ENCODE measurements at regions not wholly inside any gene's neighbourhood (a gene's known extent, or its start where the extent isn't known, plus 50 kb on each side); places are given as distances from the start of the nearest gene placed in this dataset.
A peak's percentile ranks its signal among the peaks of the same experiment; 100 is the strongest.

GRCh38 chr6:141261016-141261671 is 871.6 kb upstream of the GJE1 start:
- H3K4me1 ChIP-seq (ENCODE audit: control insufficient read depth, insufficient read depth, low read length) = no peaks in the 10 kb centered on the region
- peak overlapping the region; percentile 19 for H3K9ac ChIP-seq (ENCODE audit: low read depth, low read length)
- no peak overlapping the region for H3K4me3 ChIP-seq (ENCODE audit: low read depth, low read length)
- H3K27me3 ChIP-seq (ENCODE audit: control insufficient read depth, insufficient read depth, low read length) = no peaks in the 10 kb centered on the region
- no peaks in the 10 kb centered on the region for H3K36me3 ChIP-seq (ENCODE audit: control insufficient read depth, insufficient read depth, low read length)
- no peaks in the 10 kb centered on the region for H3K9me3 ChIP-seq (ENCODE audit: control insufficient read depth, insufficient read depth, low read length)

- H3K27me3 ChIP-seq (ENCODE audit: control insufficient read depth, insufficient read depth, low read length) = no peaks in the 10 kb centered on the region
- H3K4me1 ChIP-seq (ENCODE audit: control insufficient read depth, insufficient read depth, low read length) = no peaks in the 10 kb centered on the region
- no peaks in the 10 kb centered on the region for H3K9me3 ChIP-seq (ENCODE audit: control insufficient read depth, insufficient read depth, low read length)
- no peak overlapping the region for H3K4me3 ChIP-seq (ENCODE audit: low read depth, low read length)
- no peak overlapping the region for H3K9ac ChIP-seq (ENCODE audit: low read depth, low read length)
- no peaks in the 10 kb centered on the region for H3K36me3 ChIP-seq (ENCODE audit: control insufficient read depth, insufficient read depth, low read length)
Measured at GRCh38 chr6:141260627-141261015, 872.1 kb upstream of the GJE1 start.

DNA sequence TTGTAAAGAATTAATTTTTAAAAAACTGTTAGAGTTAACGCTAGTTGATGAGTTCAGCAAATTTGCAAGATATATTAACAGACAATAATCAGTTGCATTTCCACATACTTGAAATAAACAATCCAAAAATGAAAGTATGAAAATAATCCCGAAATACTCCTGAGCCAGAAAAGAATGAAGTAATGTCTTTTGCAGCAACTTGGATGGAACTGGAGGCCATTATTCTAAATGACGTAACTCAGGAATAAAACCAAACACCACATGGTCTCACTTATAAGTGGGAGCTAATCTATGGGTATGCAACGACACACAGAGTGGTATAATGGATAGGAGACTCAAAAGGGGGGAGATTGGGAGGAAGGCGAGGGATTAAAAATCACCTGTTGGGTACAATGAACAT is 872.9 kb upstream of the GJE1 start:
- no peaks in the 10 kb centered on the region for H3K4me1 ChIP-seq (ENCODE audit: control insufficient read depth, insufficient read depth, low read length)
- H3K9ac ChIP-seq (ENCODE audit: low read depth, low read length) = no peak overlapping the region
- no peaks in the 10 kb centered on the region for H3K36me3 ChIP-seq (ENCODE audit: control insufficient read depth, insufficient read depth, low read length)
- no peaks in the 10 kb centered on the region for H3K9me3 ChIP-seq (ENCODE audit: control insufficient read depth, insufficient read depth, low read length)
- H3K4me3 ChIP-seq (ENCODE audit: low read depth, low read length) = no peak overlapping the region
- no peaks in the 10 kb centered on the region for H3K27me3 ChIP-seq (ENCODE audit: control insufficient read depth, insufficient read depth, low read length)

GRCh38 chr6:141259091-141259490 is 873.6 kb upstream of the GJE1 start:
- no peak overlapping the region for H3K9ac ChIP-seq (ENCODE audit: low read depth, low read length)
- no peaks in the 10 kb centered on the region for H3K27me3 ChIP-seq (ENCODE audit: control insufficient read depth, insufficient read depth, low read length)
- no peaks in the 10 kb centered on the region for H3K9me3 ChIP-seq (ENCODE audit: control insufficient read depth, insufficient read depth, low read length)
- no peaks in the 10 kb centered on the region for H3K36me3 ChIP-seq (ENCODE audit: control insufficient read depth, insufficient read depth, low read length)
- H3K4me1 ChIP-seq (ENCODE audit: control insufficient read depth, insufficient read depth, low read length) = no peaks in the 10 kb centered on the region
- no peak overlapping the region for H3K4me3 ChIP-seq (ENCODE audit: low read depth, low read length)

DNA sequence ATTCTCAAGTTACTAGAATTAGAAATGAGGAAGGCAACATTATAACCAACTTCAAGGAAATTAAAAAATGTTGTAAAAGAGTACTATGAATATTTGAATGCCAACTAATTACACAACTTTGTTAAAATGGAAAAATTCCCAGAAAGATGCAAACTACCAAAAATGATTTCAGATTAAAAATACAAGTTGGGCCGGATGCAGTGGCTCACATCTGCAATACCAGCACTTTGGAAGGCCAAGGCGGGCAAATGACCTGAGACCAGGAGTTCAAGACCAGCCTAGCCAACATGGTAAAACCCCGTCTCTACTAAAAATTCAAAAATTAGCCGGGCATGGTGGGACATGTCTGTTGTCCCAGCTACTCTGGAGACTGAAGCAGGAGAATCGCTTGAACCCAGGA is 874.2 kb upstream of the GJE1 start:
- H3K36me3 ChIP-seq (ENCODE audit: control insufficient read depth, insufficient read depth, low read length) = no peaks in the 10 kb centered on the region
- H3K4me1 ChIP-seq (ENCODE audit: control insufficient read depth, insufficient read depth, low read length) = no peaks in the 10 kb centered on the region
- no peaks in the 10 kb centered on the region for H3K27me3 ChIP-seq (ENCODE audit: control insufficient read depth, insufficient read depth, low read length)
- H3K9ac ChIP-seq (ENCODE audit: low read depth, low read length) = no peak overlapping the region
- no peak overlapping the region for H3K4me3 ChIP-seq (ENCODE audit: low read depth, low read length)
- H3K9me3 ChIP-seq (ENCODE audit: control insufficient read depth, insufficient read depth, low read length) = no peaks in the 10 kb centered on the region

- H3K4me3 ChIP-seq (ENCODE audit: low read depth, low read length) = no peak overlapping the region
- no peaks in the 10 kb centered on the region for H3K4me1 ChIP-seq (ENCODE audit: control insufficient read depth, insufficient read depth, low read length)
- H3K9me3 ChIP-seq (ENCODE audit: control insufficient read depth, insufficient read depth, low read length) = no peaks in the 10 kb centered on the region
- no peak overlapping the region for H3K9ac ChIP-seq (ENCODE audit: low read depth, low read length)
- H3K27me3 ChIP-seq (ENCODE audit: control insufficient read depth, insufficient read depth, low read length) = no peaks in the 10 kb centered on the region
- H3K36me3 ChIP-seq (ENCODE audit: control insufficient read depth, insufficient read depth, low read length) = no peaks in the 10 kb centered on the region
Measured at GRCh38 chr6:141254336-141254735, 878.4 kb upstream of the GJE1 start.

DNA sequence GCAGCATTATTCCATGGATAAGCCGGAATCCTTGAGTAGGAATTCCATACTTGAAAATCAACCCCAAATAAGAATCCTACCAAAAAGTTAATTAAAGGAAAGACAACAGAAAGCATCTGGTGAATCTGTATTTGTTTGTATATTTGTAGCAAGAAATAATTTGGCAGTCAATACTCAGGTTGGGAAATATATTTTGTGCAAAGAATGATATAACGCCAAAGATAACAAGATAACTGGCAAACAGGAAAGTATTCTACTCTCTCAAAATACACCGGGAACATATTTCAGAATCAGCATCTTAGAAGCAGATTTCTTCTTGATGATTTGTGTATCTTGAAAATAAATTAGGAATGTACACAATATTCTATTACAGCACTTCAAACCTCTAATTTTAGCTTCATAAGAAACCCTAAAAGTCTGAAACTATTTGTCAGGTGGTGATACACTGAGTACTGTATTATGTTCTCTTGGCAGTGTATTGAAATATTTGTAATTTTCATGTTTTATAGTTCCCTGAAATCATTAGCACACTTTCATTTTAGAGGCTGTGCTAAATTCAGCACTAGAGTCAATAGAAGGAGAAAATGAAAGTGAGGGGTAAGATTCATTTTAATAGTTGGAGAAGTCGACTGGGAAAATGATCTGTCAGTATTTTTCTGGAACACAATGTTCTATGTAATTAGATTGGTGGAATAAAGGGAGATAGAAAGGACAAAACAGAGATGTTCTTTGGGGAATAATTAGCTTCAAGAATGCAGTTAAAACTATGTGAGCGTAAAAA is 879.7 kb upstream of the GJE1 start:
- H3K27me3 ChIP-seq (ENCODE audit: control insufficient read depth, insufficient read depth, low read length) = no peaks in the 10 kb centered on the region

GRCh38 chr6:141251286-141251685 is 881.4 kb upstream of the GJE1 start:
- Histone ChIP-seq H3K4me1 (ENCODE audit: control insufficient read depth, insufficient read depth, low read length) (no peaks in the 10 kb centered on the region), H3K27me3 (ENCODE audit: control insufficient read depth, insufficient read depth, low read length) (no peaks in the 10 kb centered on the region), H3K36me3 (ENCODE audit: control insufficient read depth, insufficient read depth, low read length) (no peaks in the 10 kb centered on the region), H3K4me3 (ENCODE audit: low read depth, low read length) (no peak overlapping the region), H3K9ac (ENCODE audit: low read depth, low read length) (no peak overlapping the region), H3K9me3 (ENCODE audit: control insufficient read depth, insufficient read depth, low read length) (no peaks in the 10 kb centered on the region)

More for the DNA sequence above, 879.7 kb upstream of the GJE1 start:
- Histone ChIP-seq H3K36me3 (ENCODE audit: control insufficient read depth, insufficient read depth, low read length) (no peaks in the 10 kb centered on the region), H3K4me1 (ENCODE audit: control insufficient read depth, insufficient read depth, low read length) (no peaks in the 10 kb centered on the region), H3K9ac (ENCODE audit: low read depth, low read length) (no peak overlapping the region), H3K9me3 (ENCODE audit: control insufficient read depth, insufficient read depth, low read length) (no peaks in the 10 kb centered on the region), H3K4me3 (ENCODE audit: low read depth, low read length) (no peak overlapping the region)

- Histone ChIP-seq H3K4me1 (ENCODE audit: control insufficient read depth, insufficient read depth, low read length) (no peaks in the 10 kb centered on the region), H3K27me3 (ENCODE audit: control insufficient read depth, insufficient read depth, low read length) (no peaks in the 10 kb centered on the region), H3K36me3 (ENCODE audit: control insufficient read depth, insufficient read depth, low read length) (no peaks in the 10 kb centered on the region), H3K9ac (ENCODE audit: low read depth, low read length) (no peak overlapping the region), H3K4me3 (ENCODE audit: low read depth, low read length) (no peak overlapping the region), H3K9me3 (ENCODE audit: control insufficient read depth, insufficient read depth, low read length) (no peaks in the 10 kb centered on the region)
Measured at GRCh38 chr6:141248021-141248799, 884.5 kb upstream of the GJE1 start.

DNA sequence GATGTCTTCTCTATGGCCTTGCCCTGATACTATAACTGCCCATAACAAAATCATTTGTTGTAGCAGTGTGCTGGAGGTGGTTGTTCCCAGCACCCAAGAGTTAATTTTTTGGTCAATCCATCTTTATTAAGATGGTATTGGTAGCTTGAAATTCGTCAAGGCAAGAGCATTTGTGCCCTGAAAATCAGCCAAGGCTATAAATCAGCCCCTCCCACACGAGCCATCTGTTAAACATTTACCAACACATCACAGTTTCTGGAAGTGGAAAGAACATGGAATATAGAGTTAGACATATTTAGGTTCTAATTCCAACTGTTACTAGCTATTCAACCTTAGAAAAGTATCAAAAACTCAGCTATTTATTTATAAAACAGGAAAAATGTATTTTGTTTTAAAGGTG is 888.4 kb upstream of the GJE1 start:
- H3K36me3 ChIP-seq (ENCODE audit: control insufficient read depth, insufficient read depth, low read length) = no peaks in the 10 kb centered on the region
- no peaks in the 10 kb centered on the region for H3K9me3 ChIP-seq (ENCODE audit: control insufficient read depth, insufficient read depth, low read length)
- H3K4me1 ChIP-seq (ENCODE audit: control insufficient read depth, insufficient read depth, low read length) = no peaks in the 10 kb centered on the region
- no peak overlapping the region for H3K9ac ChIP-seq (ENCODE audit: low read depth, low read length)
- no peak overlapping the region for H3K4me3 ChIP-seq (ENCODE audit: low read depth, low read length)
- no peaks in the 10 kb centered on the region for H3K27me3 ChIP-seq (ENCODE audit: control insufficient read depth, insufficient read depth, low read length)

DNA sequence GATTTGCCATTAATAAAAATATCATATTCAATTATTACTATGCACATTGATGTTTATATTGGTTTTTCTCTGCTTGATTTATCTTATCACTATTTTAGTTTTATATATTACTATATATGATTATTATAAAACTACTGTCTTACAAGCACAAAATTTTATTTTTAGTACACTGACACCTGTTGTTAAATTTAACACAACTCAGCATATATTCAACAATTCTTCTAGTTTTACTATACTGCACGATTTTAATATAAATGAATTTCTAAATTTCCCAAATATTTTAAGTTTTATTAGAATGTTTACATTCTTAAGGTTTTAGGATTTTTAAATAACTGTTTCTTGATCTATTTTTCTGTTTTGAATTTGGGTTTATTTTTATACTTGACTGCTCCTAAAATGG is 889.8 kb upstream of the GJE1 start:
- H3K36me3 ChIP-seq (ENCODE audit: control insufficient read depth, insufficient read depth, low read length) = no peaks in the 10 kb centered on the region
- H3K4me1 ChIP-seq (ENCODE audit: control insufficient read depth, insufficient read depth, low read length) = no peaks in the 10 kb centered on the region

GRCh38 chr6:141229296-141229695 is 903.4 kb upstream of the GJE1 start:
- Histone ChIP-seq H3K9me3 (ENCODE audit: control insufficient read depth, insufficient read depth, low read length) (peaks cover 5% of the 10 kb centered on the region), H3K9ac (ENCODE audit: low read depth, low read length) (no peak overlapping the region), H3K4me3 (ENCODE audit: low read depth, low read length) (no peak overlapping the region), H3K36me3 (ENCODE audit: control insufficient read depth, insufficient read depth, low read length) (no peaks in the 10 kb centered on the region), H3K4me1 (ENCODE audit: control insufficient read depth, insufficient read depth, low read length) (no peaks in the 10 kb centered on the region), H3K27me3 (ENCODE audit: control insufficient read depth, insufficient read depth, low read length) (no peaks in the 10 kb centered on the region)

More for the DNA sequence above, 889.8 kb upstream of the GJE1 start:
- no peak overlapping the region for H3K4me3 ChIP-seq (ENCODE audit: low read depth, low read length)
- no peak overlapping the region for H3K9ac ChIP-seq (ENCODE audit: low read depth, low read length)
- H3K9me3 ChIP-seq (ENCODE audit: control insufficient read depth, insufficient read depth, low read length) = no peaks in the 10 kb centered on the region
- H3K27me3 ChIP-seq (ENCODE audit: control insufficient read depth, insufficient read depth, low read length) = no peaks in the 10 kb centered on the region
